Osteoblast (primary cell): ENCODE measurements at regions not wholly inside any gene's neighbourhood (a gene's known extent, or its start where the extent isn't known, plus 50 kb on each side); places are given as distances from the start of the nearest gene placed in this dataset.

ENCODE experiments used
- DNase-seq: peaks from one replicate; pipeline ENCODE4 v3.0.0; 2011; ENCODE audit warnings: low spot score, mixed read lengths; ENCODE audit not compliant: insufficient read length; ENCODE audit errors: missing footprints
- H2AFZ ChIP-seq: 2 replicates; pipeline ENCODE4 v1.6.0; 2011; ENCODE audit warnings: mild to moderate bottlenecking, low read length
- H3K27ac ChIP-seq: 2 replicates; pipeline ENCODE4 v1.5.1; 2011; ENCODE audit warnings: mild to moderate bottlenecking, low read depth, low read length, moderate library complexity
- H3K27me3 ChIP-seq: 2 replicates; pipeline ENCODE4 v1.6.0; 2012; ENCODE audit warnings: mild to moderate bottlenecking, control low read depth, inconsistent platforms, low read length, moderate library complexity; ENCODE audit not compliant: insufficient read depth
- H3K36me3 ChIP-seq: 2 replicates; pipeline ENCODE4 v1.5.1; 2011; ENCODE audit warnings: mild to moderate bottlenecking, low read length, control low read depth, moderate library complexity; ENCODE audit not compliant: insufficient read depth
- H3K4me1 ChIP-seq: 2 replicates; pipeline ENCODE4 v1.5.1; 2011; ENCODE audit warnings: mild to moderate bottlenecking, low read length, control low read depth, moderate library complexity; ENCODE audit not compliant: insufficient read depth
- H3K4me2 ChIP-seq: 2 replicates; pipeline ENCODE4 v1.6.0; 2011; ENCODE audit warnings: mild to moderate bottlenecking, low read length; ENCODE audit not compliant: insufficient read depth
- H3K4me3 ChIP-seq: fragments of 200-600 bp; sonication (generic); 3 replicates; pipeline ENCODE4 v1.5.1; 2012; ENCODE audit warnings: mild to moderate bottlenecking, low read length, inconsistent platforms; ENCODE audit not compliant: insufficient read depth
- H3K79me2 ChIP-seq: 2 replicates; pipeline ENCODE4 v1.6.0; 2012; ENCODE audit warnings: mild to moderate bottlenecking, low read length, control low read depth, inconsistent platforms; ENCODE audit not compliant: insufficient read depth
- H3K9me3 ChIP-seq: 2 replicates; pipeline ENCODE4 v1.5.1; 2011; ENCODE audit warnings: low read depth, low read length, control low read depth
- H4K20me1 ChIP-seq: 2 replicates; pipeline ENCODE4 v1.6.0; 2012; ENCODE audit warnings: mild to moderate bottlenecking, low read length, control low read depth; ENCODE audit not compliant: insufficient read depth
- TF ChIP-seq, protein P1 (sequence below): IDR thresholded peaks from 2 replicates; pipeline ENCODE4 v1.5.1; 2011; ENCODE audit warnings: mild to moderate bottlenecking, low read depth, low read length, moderate library complexity; ENCODE audit errors: extremely low read depth

GRCh38 chrX:55149242-55149641 lies 60.4 kb downstream of the PAGE2 start:
- TF ChIP-seq, protein P1, sequence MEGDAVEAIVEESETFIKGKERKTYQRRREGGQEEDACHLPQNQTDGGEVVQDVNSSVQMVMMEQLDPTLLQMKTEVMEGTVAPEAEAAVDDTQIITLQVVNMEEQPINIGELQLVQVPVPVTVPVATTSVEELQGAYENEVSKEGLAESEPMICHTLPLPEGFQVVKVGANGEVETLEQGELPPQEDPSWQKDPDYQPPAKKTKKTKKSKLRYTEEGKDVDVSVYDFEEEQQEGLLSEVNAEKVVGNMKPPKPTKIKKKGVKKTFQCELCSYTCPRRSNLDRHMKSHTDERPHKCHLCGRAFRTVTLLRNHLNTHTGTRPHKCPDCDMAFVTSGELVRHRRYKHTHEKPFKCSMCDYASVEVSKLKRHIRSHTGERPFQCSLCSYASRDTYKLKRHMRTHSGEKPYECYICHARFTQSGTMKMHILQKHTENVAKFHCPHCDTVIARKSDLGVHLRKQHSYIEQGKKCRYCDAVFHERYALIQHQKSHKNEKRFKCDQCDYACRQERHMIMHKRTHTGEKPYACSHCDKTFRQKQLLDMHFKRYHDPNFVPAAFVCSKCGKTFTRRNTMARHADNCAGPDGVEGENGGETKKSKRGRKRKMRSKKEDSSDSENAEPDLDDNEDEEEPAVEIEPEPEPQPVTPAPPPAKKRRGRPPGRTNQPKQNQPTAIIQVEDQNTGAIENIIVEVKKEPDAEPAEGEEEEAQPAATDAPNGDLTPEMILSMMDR = no peak

DNA sequence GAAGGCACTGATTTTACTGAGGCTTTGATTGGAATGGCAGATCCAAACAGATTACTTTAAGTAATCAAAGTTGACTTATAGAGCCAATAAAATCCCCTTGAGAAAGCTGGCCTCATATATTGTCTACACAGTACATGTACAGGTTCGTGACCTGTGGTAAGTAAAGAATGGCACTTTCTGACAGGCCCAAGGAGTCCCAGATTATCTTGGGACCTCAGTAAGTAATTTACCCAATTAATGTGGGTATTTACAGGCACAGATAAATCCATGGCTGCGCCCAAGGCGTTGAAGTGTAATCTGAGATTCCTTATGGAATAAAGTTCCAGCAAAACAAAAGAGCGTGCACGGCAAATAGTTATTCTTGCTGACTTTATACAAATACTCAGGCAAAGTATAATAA lies 62.4 kb downstream of the PAGE2 start:
- TF ChIP-seq, protein P1 = no peak

More at GRCh38 chrX:55149242-55149641, 60.4 kb downstream of the PAGE2 start:
- Histone ChIP-seq H3K9me3 (no peaks in the 10 kb centered on the region), H3K27me3 (no peaks in the 10 kb centered on the region), H4K20me1 (no peaks in the 10 kb centered on the region), H3K4me3 (no peak overlapping the region), H3K4me2 (no peak overlapping the region), H3K79me2 (no peaks in the 10 kb centered on the region), H3K4me1 (no peaks in the 10 kb centered on the region), H2AFZ (no peak overlapping the region), H3K27ac (no peak overlapping the region), H3K36me3 (no peaks in the 10 kb centered on the region)
- DNase-seq = no peak

GRCh38 chrX:55159551-55159950 lies 60.6 kb upstream of the PAGE5 start:
- Histone ChIP-seq H3K4me3 (no peak overlapping the region), H3K9me3 (no peaks in the 10 kb centered on the region), H3K4me1 (peaks cover 5% of the 10 kb centered on the region), H3K79me2 (no peaks in the 10 kb centered on the region), H3K36me3 (no peaks in the 10 kb centered on the region), H3K4me2 (peak overlapping the region; percentile 86), H3K27ac (no peak overlapping the region), H2AFZ (no peak overlapping the region), H3K27me3 (no peaks in the 10 kb centered on the region), H4K20me1 (no peaks in the 10 kb centered on the region)
- TF ChIP-seq, protein P1 = no peak
- peak; percentile 21 for DNase-seq

More for the DNA sequence above, 62.4 kb downstream of the PAGE2 start:
- H3K36me3 ChIP-seq = no peaks in the 10 kb centered on the region
- H3K4me1 ChIP-seq = no peaks in the 10 kb centered on the region
- DNase-seq = no peak
- H2AFZ ChIP-seq = no peak overlapping the region
- H4K20me1 ChIP-seq = no peaks in the 10 kb centered on the region
- no peak overlapping the region for H3K4me3 ChIP-seq
- no peaks in the 10 kb centered on the region for H3K9me3 ChIP-seq
- no peak overlapping the region for H3K27ac ChIP-seq
- H3K4me2 ChIP-seq = no peak overlapping the region
- H3K27me3 ChIP-seq = no peaks in the 10 kb centered on the region
- no peaks in the 10 kb centered on the region for H3K79me2 ChIP-seq

DNA sequence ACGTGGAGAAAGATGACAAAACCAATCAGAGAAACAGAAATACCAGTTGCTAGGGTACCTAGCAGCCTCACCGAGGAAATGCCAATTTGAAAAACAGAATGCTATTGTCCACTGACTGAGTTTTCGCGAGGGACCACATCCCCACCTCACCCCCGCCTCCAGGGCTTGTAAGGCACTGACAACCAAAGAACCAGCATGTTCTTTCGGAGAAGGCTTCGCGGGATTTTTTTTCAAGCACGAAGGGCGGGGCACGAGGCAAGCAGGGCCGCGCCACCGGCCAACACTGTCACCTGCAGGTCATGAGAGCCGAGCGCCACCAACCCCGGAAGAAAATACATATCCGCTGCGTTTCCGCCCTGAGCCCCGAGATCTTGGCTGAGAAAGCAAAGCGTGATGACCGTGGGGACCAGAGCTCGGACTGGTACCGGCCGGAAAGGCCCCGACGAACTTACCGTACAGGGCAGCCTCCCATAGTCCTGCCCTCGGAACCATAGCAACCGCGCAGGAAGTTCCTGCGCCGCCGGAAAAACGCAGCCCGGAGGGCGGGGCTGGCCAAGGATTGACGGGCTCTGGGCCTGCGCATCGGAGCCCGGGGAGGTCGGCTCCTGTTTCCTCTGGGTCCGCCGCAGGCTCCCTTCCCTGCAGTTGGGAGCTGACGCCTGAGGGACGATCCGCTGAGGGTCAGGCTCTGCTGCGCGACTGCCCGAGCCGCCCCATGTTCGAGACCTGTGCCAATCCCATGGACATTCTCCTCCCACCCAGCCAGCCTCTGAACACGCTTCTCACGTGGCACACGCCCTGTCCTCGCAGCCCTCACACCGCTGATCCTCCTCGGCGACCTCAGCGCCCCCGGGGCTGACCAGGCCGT lies 59.2 kb upstream of the PAGE5 start:
- peak; percentile 83 for DNase-seq

More for the DNA sequence above, 59.2 kb upstream of the PAGE5 start:
- peak overlapping the region; percentile 79 for H3K27ac ChIP-seq
- H3K4me1 ChIP-seq = peaks cover 5% of the 10 kb centered on the region
- no peaks in the 10 kb centered on the region for H3K79me2 ChIP-seq
- TF ChIP-seq, protein P1 = peak; percentile 23
- H3K27me3 ChIP-seq = no peaks in the 10 kb centered on the region
- H3K4me3 ChIP-seq = peak overlapping the region; percentile 83
- H3K4me2 ChIP-seq = peak overlapping the region; percentile 86
- no peaks in the 10 kb centered on the region for H3K9me3 ChIP-seq
- no peaks in the 10 kb centered on the region for H4K20me1 ChIP-seq
- H3K36me3 ChIP-seq = no peaks in the 10 kb centered on the region
- H2AFZ ChIP-seq = peak overlapping the region; percentile 90
